ENCODE measurements at regions not wholly inside any gene's neighbourhood (a gene's known extent, or its start where the extent isn't known, plus 50 kb on each side); places are given as distances from the start of the nearest gene placed in this dataset.
"Not testable (repeated sequence)": the region's sequence is repeated elsewhere in the genome, so short reads cannot be mapped to it uniquely, and the experiment has no call there.

GRCh38 chr14:99035712-99036610, 236.0 kb downstream of the BCL11B start:
- no peak for TF ChIP-seq CTCF (IDR thresholded peaks at IDR 0.05; ENCODE audit: borderline replicate concordance, extremely low read depth, insufficient read depth)
- peak; percentile 59 to 95 (median 74) for DNase-seq
- H3K27ac ChIP-seq (ENCODE audit: low read depth in 2 of 2, low read length in 2 of 2): peak overlapping the region in 1 of 2 donors; percentile 15
- no peak overlapping the region for H3K9ac ChIP-seq (ENCODE audit: low read length in 3 of 3)
- H3K36me3 ChIP-seq (ENCODE audit: control insufficient read depth in 2 of 3, insufficient read depth in 3 of 3, low read length in 3 of 3): no peaks in the 10 kb centered on the region
- H3K27me3 ChIP-seq (ENCODE audit: control insufficient read depth, insufficient read depth, low read length): no peaks in the 10 kb centered on the region
- H3K4me1 ChIP-seq (ENCODE audit: control insufficient read depth in 2 of 3, insufficient read depth in 2 of 3, low read depth in 1 of 3, low read length in 3 of 3): peaks cover 0 to 2% (median 0%) of the 10 kb centered on the region in 3 donors
- no peak overlapping the region for H3K4me3 ChIP-seq (ENCODE audit: low read length in 3 of 3)
- FAIRE-seq: no peak
- no peaks in the 10 kb centered on the region for H3K9me3 ChIP-seq (ENCODE audit: control insufficient read depth in 2 of 3, insufficient read depth in 1 of 3, low read length in 3 of 3)
- intact Hi-C loops (cut with DNase I): no loop called here

DNA sequence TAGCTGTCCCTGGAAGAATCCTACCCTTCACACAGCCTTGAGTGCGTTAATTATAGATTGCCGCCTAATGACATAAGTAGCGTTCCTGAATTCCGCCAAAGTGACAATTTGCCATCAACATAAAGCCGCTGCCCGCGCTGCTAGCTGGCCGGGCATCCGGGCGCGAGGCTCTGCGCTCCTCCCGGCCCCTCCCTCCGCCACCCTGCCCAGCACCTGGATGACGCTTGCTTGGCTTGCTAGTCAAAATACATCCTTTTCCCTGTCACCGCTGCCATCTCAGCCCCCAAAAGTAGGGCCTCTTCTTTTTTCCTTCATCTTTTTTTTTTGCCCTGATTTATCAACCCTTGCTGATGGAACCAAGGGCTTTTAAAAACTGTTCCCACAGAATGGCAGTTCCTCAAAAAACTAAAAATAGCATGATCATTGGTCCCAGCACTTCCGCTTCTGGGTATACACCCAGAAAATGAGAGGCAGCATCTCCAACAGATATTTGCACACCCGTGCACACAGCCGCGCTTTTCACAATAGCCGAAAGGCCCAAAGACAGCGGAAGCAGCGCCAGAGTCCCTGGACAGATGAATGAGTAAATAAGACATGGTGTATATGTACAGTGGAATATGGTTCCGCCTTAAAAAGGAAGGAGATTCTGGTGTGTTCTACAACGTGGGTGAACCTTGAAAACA, 235.2 kb downstream of the BCL11B start:
- no peak overlapping the region for H3K4me3 ChIP-seq (ENCODE audit: low read length in 3 of 3)
- no peaks in the 10 kb centered on the region for H3K9me3 ChIP-seq (ENCODE audit: control insufficient read depth in 2 of 3, insufficient read depth in 1 of 3, low read length in 3 of 3)
- FAIRE-seq: no peak
- H3K4me1 ChIP-seq (ENCODE audit: control insufficient read depth in 2 of 3, insufficient read depth in 2 of 3, low read depth in 1 of 3, low read length in 3 of 3): peaks cover 0 to 2% (median 0%) of the 10 kb centered on the region in 3 donors
- H3K36me3 ChIP-seq (ENCODE audit: control insufficient read depth in 2 of 3, insufficient read depth in 3 of 3, low read length in 3 of 3): no peaks in the 10 kb centered on the region
- intact Hi-C loops (cut with DNase I): no loop called here
- no peak overlapping the region for H3K9ac ChIP-seq (ENCODE audit: low read length in 3 of 3)
- no peak for TF ChIP-seq CTCF (IDR thresholded peaks at IDR 0.05; ENCODE audit: borderline replicate concordance, extremely low read depth, insufficient read depth)
- peak in 1 of 5 donors; percentile 10 for DNase-seq
- H3K27me3 ChIP-seq (ENCODE audit: control insufficient read depth, insufficient read depth, low read length): no peaks in the 10 kb centered on the region
- no peak overlapping the region for H3K27ac ChIP-seq (ENCODE audit: low read depth in 2 of 2, low read length in 2 of 2)

DNA sequence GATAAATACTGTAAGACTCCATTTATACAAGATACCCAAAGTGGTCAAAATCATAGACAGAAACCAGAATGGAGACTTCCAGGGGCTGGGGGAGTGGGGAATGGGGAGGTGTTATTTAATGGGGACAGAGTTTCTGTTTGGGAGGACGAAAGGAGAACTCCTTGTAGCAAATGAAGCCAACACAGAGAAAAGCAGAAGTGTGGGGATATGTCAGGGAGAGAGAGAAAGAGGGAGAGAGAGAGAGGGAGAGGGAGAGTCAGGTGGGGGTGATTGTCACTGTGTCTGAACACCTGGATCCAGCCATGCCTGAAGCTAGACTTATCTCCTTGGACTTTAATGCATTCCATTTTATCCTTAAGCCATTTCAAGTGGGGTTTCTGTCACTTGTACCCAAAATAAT, 234.7 kb downstream of the BCL11B start:
- H3K36me3 ChIP-seq (ENCODE audit: control insufficient read depth in 2 of 3, insufficient read depth in 3 of 3, low read length in 3 of 3); intact Hi-C loops (cut with DNase I); DNase-seq; H3K27ac ChIP-seq (ENCODE audit: low read depth in 2 of 2, low read length in 2 of 2); H3K27me3 ChIP-seq (ENCODE audit: control insufficient read depth, insufficient read depth, low read length); H3K4me1 ChIP-seq (ENCODE audit: control insufficient read depth in 2 of 3, insufficient read depth in 2 of 3, low read depth in 1 of 3, low read length in 3 of 3); H3K9me3 ChIP-seq (ENCODE audit: control insufficient read depth in 2 of 3, insufficient read depth in 1 of 3, low read length in 3 of 3); H3K9ac ChIP-seq (ENCODE audit: low read length in 3 of 3); FAIRE-seq; H3K4me3 ChIP-seq (ENCODE audit: low read length in 3 of 3): not testable (repeated sequence)

- Histone ChIP-seq H3K4me1 (ENCODE audit: control insufficient read depth in 2 of 3, insufficient read depth in 2 of 3, low read depth in 1 of 3, low read length in 3 of 3) (peaks cover 0 to 2% (median 0%) of the 10 kb centered on the region in 3 donors), H3K4me3 (ENCODE audit: low read length in 3 of 3) (no peak overlapping the region), H3K27ac (ENCODE audit: low read depth in 2 of 2, low read length in 2 of 2) (no peak overlapping the region), H3K36me3 (ENCODE audit: control insufficient read depth in 2 of 3, insufficient read depth in 3 of 3, low read length in 3 of 3) (no peaks in the 10 kb centered on the region), H3K9me3 (ENCODE audit: control insufficient read depth in 2 of 3, insufficient read depth in 1 of 3, low read length in 3 of 3) (no peaks in the 10 kb centered on the region), H3K27me3 (ENCODE audit: control insufficient read depth, insufficient read depth, low read length) (no peaks in the 10 kb centered on the region), H3K9ac (ENCODE audit: low read length in 3 of 3) (no peak overlapping the region)
- FAIRE-seq (no peak), DNase-seq (peak in 1 of 5 donors; percentile 21)
- intact Hi-C loops (cut with DNase I): no loop called here
- TF ChIP-seq CTCF (IDR thresholded peaks at IDR 0.05; ENCODE audit: borderline replicate concordance, extremely low read depth, insufficient read depth): no peak
These were observed 234.1 kb downstream of the BCL11B start for GRCh38 chr14:99037777-99038430.

Data from kidney (tissue), 13 donors.